GM18499 (cell line): ENCODE measurements at regions not wholly inside any gene's neighbourhood (a gene's known extent, or its start where the extent isn't known, plus 50 kb on each side); places are given as distances from the start of the nearest gene placed in this dataset.

Source experiments
- ATAC-seq: cut with Tn5 transposase; IDR thresholded peaks from one replicate; pipeline ENCODE4 v1.9.1; 2021; ENCODE audit warnings: moderate number of reproducible peaks; ENCODE audit not compliant: insufficient read depth, unreplicated experiment

- ATAC-seq, result no peak
Observed at GRCh38 chr17:71917715-71918114, 203.1 kb upstream of the SOX9 start.

- ATAC-seq, result no peak
Observed at GRCh38 chr17:71919186-71919585, 201.6 kb upstream of the SOX9 start.

- no peak for ATAC-seq
Observed at GRCh38 chr17:71919896-71920295, 200.9 kb upstream of the SOX9 start.

- no peak for ATAC-seq
Observed at GRCh38 chr17:71921796-71922195, 199.0 kb upstream of the SOX9 start.

- no peak for ATAC-seq
Observed at GRCh38 chr17:71922439-71922838, 198.4 kb upstream of the SOX9 start.

GRCh38 chr17:71926746-71927398 is 193.9 kb upstream of the SOX9 start:
- ATAC-seq, result no peak

- ATAC-seq, result no peak
Observed at GRCh38 chr17:71933306-71933705, 187.5 kb upstream of the SOX9 start.

- ATAC-seq, result no peak
Observed at GRCh38 chr17:71934520-71934919, 186.3 kb upstream of the SOX9 start.

GRCh38 chr17:71935341-71935740 is 185.5 kb upstream of the SOX9 start:
- ATAC-seq, result no peak

- ATAC-seq, result no peak
Observed at GRCh38 chr17:71936977-71937376, 183.8 kb upstream of the SOX9 start.

- no peak for ATAC-seq
Observed at GRCh38 chr17:71937914-71938313, 182.9 kb upstream of the SOX9 start.

- ATAC-seq, result no peak
Observed at GRCh38 chr17:71938340-71939010, 182.3 kb upstream of the SOX9 start.

- no peak for ATAC-seq
Observed at GRCh38 chr17:71941920-71942319, 178.9 kb upstream of the SOX9 start.

GRCh38 chr17:71942626-71943025 is 178.2 kb upstream of the SOX9 start:
- no peak for ATAC-seq

- ATAC-seq, result no peak
Observed at GRCh38 chr17:71948703-71949422, 172.0 kb upstream of the SOX9 start.

GRCh38 chr17:71959154-71959553 is 161.7 kb upstream of the SOX9 start:
- no peak for ATAC-seq

- ATAC-seq, result no peak
Observed at GRCh38 chr17:71963351-71963750, 157.5 kb upstream of the SOX9 start.

GRCh38 chr17:71963791-71964190 is 157.0 kb upstream of the SOX9 start:
- no peak for ATAC-seq

- no peak for ATAC-seq
Observed at GRCh38 chr17:71964559-71964958, 156.3 kb upstream of the SOX9 start.

- no peak for ATAC-seq
Observed at GRCh38 chr17:71966055-71966454, 154.8 kb upstream of the SOX9 start.

- ATAC-seq, result no peak
Observed at GRCh38 chr17:71966459-71967313, 154.1 kb upstream of the SOX9 start.
